GM19025 (cell line): ENCODE measurements at regions not wholly inside any gene's neighbourhood (a gene's known extent, or its start where the extent isn't known, plus 50 kb on each side); places are given as distances from the start of the nearest gene placed in this dataset.

Source experiments
- ATAC-seq: cut with Tn5 transposase; IDR thresholded peaks from one replicate; pipeline ENCODE4 v1.9.1; 2021; ENCODE audit warnings: mild to moderate bottlenecking, low read depth, moderate library complexity; ENCODE audit not compliant: unreplicated experiment

GRCh38 chr2:217116610-217117009 lies 256.7 kb upstream of the TNP1 start:
- ATAC-seq = no peak

DNA sequence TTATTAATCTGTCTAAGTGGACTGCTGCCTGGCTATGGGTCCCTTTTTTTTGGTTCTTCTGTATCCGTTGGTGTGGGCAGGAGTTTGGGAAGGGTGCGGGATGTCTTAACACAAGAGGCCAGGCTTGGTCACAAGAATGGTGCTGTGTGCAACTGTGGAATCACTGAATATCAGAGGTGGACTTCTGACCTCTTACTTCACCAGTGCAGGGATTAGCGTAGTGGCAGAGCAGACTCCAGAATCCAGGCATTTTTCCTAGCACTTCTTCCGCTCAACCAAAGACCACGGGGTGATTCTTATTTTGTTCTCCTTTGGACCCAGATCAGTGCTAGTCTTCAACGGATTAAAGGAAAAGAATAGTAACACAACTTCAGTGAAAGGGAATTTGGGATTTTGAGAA lies 254.3 kb upstream of the TNP1 start:
- no peak for ATAC-seq

- ATAC-seq = no peak
Observed at GRCh38 chr2:217113491-217113890, 253.6 kb upstream of the TNP1 start.

GRCh38 chr2:217110550-217110949 lies 250.7 kb upstream of the TNP1 start:
- ATAC-seq = no peak

DNA sequence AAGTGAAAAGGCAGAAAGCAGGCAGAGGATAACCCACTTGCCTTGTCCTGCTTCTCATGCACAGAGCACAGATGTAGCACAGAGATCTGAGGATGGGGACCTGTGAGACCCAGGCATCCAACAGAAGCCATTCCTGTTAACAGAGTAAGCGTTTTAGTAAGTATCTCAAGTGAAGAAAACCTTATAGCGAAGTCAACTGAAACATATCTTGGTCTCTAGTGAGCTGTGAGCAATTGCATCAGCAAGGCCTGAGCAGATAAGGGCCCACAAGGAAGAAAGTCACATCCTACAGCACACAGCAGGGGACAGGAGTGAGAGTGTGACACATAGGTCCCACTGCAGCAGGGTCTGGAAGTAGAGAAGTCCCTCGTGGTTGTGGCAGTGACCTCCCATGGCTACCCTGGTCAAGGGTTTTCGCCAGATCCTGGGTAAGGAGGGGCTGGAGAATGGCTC lies 248.7 kb upstream of the TNP1 start:
- ATAC-seq = no peak

DNA sequence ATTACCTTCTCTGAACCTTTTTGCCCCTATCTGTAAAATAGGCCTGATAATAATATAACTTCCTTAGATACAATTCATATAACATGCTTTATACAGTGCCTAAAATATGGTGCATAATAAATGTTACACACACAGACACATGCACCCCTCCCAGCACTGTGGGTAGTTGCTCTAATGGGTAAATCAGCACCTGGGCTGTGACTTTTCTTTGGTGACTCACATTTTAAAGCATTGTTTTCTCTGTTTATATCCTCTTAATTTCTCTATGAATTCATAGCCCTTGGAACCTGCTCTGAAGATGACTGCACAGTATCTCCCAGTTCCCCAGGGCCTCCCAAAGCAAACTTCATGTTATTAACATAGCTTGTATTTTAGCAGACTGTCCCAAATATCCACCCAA lies 248.2 kb upstream of the TNP1 start:
- ATAC-seq = no peak

DNA sequence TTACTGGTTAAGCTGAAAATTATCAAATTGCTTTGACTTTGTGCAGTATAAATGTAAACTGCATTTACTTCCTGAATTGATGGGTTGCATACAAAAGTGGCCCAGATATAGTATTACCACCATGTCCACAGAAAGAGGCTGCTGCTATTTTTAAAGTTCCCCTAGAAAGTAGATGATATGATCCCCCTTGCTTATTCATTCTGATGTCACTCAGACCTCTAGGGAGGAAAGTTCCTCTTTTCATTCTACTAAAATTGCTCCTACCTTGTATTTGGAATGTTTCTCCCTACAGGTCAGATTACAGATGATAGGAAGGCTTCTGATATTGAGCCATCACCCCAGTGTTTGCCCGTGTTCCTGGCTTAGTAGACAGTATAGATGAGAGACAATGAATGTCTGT lies 247.6 kb upstream of the TNP1 start:
- ATAC-seq = no peak

DNA sequence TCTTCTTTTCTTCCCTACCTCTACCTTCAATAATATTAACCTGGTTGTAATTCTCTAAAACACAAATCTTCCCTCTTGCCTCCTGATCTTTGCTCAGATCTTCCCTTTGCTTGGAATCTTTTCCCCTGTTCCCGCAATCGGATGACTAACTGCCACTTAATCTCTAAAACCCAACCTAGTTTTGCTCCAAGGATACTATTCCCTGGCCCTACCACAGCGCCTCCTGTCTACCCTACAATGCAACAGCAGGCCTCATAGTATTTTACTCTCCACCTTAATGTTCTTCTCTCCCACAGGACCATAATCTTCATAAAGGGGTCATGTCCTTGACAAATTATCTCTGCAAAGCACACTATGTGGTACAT lies 246.8 kb upstream of the TNP1 start:
- no peak for ATAC-seq

DNA sequence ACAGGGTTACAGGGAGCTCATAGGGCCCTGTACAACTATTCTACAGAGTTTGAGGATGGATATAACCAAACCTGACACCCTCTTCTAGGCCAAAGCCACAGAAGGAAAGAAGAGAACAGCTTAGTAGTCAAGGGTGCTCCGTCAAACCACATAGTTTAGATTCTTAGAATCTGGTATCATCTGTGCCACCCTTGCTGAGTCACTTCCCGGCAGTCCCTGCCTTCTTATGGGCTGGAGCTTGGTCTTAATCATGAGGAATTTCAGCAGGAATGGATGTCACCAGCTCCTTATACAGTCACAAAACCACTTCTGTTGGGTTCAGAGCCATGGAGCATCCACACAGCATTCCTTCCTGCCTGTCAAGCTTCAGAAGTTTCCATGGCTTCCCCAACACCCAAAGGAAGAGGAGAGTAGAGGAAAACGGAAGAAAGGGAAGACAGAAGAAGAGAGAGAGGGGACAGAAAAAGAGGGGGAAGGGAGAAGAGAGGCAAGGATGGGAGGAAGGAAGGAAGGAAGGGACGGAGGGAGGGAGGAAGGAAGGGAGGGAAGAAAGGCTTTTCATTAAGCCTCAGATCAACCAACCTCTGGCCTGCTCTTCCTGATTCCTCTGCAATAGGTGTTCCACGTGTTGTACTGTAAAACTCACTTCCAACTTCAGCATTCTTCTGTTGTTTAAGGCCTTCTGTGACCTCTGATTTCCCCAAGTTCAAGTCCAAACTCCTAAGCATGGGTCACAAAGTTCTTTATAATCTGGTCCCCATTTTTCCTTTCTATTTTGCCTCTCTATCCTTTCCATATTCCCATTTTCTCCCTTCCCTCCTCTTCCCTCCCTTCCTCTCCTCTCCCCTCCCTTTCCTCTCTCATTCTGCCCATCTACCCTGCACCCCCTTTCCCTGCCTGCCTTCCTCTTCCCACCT lies 246.1 kb upstream of the TNP1 start:
- no peak for ATAC-seq

GRCh38 chr2:217103752-217104545 lies 244.1 kb upstream of the TNP1 start:
- no peak for ATAC-seq

GRCh38 chr2:217102956-217103355 lies 243.1 kb upstream of the TNP1 start:
- no peak for ATAC-seq

DNA sequence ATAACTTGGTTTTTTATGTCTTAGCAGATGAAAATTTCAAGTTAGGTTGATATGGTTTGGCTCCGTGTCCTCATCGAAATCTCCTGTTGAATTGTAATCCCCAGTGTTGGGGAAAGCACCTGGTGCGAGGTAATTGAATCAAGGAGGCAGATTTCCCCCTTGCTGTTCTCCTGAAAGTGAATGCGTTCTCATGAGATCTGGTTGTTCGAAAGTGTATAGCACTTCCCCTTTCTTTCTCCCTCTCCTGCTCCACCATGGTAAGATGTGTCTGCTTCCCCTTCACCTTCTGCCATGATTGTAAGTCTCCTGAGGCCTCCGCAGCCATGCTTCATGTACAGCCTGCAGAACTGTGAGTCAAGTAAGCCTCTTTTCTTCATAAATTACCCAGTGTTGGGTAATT lies 242.1 kb upstream of the TNP1 start:
- ATAC-seq = no peak

- ATAC-seq = no peak
Observed at GRCh38 chr2:217099561-217099960, 239.7 kb upstream of the TNP1 start.

- no peak for ATAC-seq
Observed at GRCh38 chr2:217098435-217098834, 238.6 kb upstream of the TNP1 start.

GRCh38 chr2:217097346-217097745 lies 237.5 kb upstream of the TNP1 start:
- no peak for ATAC-seq

DNA sequence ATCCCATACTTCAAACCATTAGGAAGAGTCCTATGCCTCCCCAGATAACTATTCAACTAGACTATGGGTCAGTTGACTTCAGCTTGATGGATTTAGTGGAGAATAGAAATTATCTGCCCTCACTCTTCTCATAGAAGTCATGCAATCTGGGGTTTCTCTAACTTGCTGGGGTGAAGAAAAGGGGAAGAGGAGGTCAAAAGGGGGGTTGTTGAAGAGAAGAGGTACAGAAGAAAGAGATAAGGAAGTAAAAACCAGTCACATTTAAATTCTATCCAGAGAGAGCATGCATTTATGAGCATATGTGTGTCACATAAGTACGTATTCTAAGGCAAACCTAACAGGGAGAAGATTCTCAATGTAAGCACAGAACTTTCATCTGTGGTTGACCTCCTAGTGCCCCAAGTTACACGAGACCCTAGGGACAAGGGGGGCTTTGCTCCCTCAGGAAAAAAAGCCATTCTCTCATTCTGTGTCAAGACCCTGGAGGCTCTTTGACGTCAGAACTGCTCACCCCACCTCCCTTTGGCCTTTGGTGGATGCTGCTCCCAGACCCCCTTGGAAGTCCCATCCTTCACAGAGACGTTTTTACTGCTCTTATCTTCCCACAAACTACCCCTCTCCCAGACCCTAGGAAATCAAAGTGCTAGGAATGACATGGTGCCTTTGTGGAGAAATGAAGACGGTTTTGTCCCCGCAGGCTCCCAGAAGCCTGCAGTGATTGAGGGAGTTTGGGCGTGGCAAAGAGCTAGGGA lies 236.8 kb upstream of the TNP1 start:
- ATAC-seq = no peak

- no peak for ATAC-seq
Observed at GRCh38 chr2:217095511-217096205, 235.8 kb upstream of the TNP1 start.

GRCh38 chr2:217092710-217093379 lies 233.0 kb upstream of the TNP1 start:
- no peak for ATAC-seq

GRCh38 chr2:217091531-217091930 lies 231.7 kb upstream of the TNP1 start:
- ATAC-seq = no peak

- no peak for ATAC-seq
Observed at GRCh38 chr2:217090884-217091283, 231.0 kb upstream of the TNP1 start.
